SIG-M5 treated with dmso at 0.1 percent for 504 hours (cell line): ENCODE measurements at regions not wholly inside any gene's neighbourhood (a gene's known extent, or its start where the extent isn't known, plus 50 kb on each side); places are given as distances from the start of the nearest gene placed in this dataset.
"Not testable (repeated sequence)": the region's sequence is repeated elsewhere in the genome, so short reads cannot be mapped to it uniquely, and the experiment has no call there.

Experiments
- DNase-seq: peaks from one replicate; lab custom pipeline; 2025; ENCODE audit not compliant: unreplicated experiment; lab: John Stamatoyannopoulos, UW

DNA sequence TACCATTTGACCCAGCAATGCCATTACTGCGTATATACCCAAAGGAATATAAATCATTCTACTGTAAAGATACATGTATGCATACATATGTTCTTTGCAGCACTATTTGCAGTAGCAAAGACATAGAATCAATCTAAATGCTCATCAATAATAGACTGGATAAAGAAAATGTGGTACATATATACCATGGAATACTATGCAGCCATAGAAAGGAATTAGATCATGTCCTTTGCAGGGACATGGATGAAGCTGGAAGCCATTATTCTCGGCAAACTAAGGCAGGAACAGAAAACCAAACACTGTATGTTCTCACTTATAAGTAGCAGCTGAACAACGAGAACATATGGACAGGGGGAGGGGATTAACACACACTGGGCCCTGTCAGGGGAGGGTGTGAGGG is 54.8 kb upstream of the ZNF30 start:
- not testable (repeated sequence) for DNase-seq

DNA sequence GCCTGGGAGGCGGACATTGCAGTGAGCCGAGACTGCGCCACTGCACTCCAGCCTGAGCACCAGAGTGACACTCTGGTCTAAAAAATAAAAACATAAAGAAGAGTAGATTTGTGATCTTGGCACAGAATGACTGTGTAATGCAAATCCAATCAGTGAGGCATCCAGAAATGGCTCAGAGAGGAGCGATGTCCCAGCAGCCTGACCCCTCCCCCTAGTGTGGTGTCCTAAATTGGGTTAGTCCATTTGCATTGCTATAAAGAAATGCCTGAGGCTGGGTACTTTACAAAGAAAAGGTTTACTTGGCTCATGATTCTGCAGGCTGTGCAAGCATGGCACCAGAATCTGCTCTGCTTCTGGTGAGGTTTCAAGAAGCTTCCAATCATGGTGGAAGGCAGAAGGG is 59.1 kb upstream of the ZNF30 start:
- DNase-seq = no peak

DNA sequence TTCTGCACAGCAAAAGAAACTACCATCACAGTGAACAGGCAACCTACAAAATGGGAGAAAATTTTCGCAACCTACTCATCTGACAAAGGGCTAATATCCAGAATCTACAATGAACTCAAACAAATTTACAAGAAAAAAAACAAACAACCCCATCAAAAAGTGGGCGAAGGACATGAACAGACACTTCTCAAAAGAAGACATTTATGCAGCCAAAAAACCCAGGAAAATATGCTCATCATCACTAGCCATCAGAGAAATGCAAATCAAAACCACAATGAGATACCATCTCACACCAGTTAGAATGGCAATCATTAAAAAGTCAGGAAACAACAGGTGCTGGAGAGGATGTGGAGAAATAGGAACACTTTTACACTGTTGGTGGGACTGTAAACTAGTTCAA is 61.5 kb upstream of the ZNF30 start:
- DNase-seq = not testable (repeated sequence)

DNA sequence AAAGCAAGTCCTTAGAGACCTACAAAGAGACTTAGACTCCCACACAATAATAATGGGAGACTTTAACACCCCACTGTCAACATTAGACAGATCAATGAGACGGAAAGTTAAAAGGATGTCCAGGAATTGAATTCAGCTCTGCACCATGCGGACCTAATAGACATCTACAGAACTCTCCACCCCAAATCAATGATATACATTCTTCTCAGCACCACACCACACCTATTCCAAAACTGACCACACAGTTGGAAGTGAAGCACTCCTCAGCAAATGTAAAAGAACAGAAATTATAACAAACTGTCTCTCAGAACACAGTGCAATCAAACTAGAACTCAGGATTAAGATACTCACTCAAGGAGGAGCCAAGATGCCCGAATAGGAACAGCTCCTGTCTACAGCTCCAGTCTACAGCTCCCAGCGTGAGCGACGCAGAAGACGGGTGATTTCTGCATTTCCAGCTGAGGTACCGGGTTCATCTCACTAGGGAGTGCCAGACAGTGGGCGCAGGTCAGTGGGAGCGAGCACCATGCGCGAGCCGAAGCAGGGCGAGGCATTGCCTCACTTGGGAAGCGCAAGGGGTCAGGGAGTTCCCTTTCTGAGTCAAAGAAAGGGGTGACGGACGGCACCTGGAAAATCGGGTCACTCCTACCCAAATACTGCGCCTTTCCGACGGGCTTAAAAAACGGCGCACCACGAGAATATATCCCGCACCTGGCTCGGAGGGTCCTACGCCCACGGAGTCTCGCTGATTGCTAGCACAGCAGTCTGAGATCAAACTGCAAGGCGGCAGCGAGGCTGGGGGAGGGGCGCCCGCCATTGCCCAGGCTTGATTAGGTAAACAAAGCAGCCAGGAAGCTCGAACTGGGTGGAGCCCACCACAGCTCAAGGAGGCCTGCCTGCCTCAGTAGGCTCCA is 66.6 kb upstream of the ZNF30 start:
- not testable (repeated sequence) for DNase-seq

DNA sequence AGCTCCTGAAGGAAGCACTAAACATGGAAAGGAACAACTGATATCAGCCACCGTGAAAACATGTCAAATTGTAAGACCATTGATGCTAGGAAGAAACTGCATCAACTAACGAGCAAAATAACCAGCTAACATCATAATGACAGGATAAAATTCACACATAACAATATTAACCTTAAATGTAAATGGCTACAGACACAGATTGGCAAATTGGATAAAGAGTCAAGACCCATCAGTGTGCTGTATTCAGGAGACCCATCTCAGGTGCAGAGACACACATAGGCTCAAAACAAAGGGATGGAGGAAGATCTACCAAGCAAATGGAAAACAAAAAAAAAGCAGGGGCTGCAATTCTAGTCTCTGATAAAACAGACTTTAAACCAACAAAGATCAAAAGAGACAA is 67.4 kb upstream of the ZNF30 start:
- not testable (repeated sequence) for DNase-seq

DNA sequence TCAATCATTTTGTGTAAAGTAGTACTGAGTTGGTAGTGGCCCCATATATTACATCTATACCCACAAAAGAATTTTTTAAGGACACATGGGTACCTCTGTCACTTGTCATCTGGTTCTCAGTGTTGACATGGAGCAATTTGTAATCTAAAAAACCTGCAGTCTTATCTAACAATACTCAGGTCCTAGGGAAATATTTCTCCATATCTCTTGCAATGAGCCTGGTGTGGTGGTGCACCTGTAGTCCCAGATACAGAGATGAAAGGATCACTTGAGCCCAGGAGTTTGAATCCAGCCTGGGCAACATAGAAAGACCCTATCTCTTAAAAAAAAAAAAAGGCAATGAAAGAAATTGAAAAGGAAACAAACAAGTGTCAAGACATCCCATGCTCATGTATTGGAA is 70.7 kb upstream of the ZNF30 start:
- no peak for DNase-seq

DNA sequence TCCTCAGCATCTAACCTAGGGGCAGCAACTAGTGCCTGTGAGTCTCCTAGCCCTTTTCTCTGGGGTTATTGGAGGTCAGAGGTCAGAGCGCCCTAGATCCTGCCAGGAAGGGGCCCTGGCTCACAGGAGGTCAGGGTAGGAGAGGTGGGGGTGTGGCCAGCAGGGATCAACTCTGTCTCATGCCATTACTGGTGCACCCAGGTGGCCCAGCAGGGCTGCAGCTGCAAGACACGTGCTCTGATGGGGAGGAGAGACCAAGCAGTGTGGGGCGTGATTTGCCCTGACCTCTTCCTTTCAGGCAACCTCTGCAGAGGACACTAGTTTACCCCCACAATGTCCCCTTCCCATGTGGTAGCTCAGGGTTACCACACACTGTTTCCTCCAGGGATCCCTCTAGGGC is 73.3 kb upstream of the ZNF30 start:
- no peak for DNase-seq

DNA sequence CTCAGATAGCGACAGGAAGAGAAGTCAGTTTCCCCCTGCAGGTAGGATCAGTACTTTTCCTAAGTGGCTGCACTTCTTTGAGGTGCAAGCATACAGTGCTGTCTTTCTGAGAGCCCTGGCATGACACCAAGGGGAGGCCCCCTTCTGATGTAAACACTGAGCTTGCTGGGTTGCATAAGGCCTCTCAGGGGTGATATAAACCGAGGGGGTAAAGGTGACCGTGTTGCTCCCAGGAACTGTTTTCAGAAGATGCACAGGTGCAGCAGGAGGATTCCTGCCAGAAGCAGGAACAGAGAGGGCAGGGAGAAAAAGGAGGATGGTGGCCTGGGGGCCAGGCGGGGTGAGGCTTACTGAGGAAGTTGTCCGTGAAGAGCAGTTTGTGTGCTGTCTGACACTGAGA is 74.0 kb upstream of the ZNF30 start:
- DNase-seq = no peak

DNA sequence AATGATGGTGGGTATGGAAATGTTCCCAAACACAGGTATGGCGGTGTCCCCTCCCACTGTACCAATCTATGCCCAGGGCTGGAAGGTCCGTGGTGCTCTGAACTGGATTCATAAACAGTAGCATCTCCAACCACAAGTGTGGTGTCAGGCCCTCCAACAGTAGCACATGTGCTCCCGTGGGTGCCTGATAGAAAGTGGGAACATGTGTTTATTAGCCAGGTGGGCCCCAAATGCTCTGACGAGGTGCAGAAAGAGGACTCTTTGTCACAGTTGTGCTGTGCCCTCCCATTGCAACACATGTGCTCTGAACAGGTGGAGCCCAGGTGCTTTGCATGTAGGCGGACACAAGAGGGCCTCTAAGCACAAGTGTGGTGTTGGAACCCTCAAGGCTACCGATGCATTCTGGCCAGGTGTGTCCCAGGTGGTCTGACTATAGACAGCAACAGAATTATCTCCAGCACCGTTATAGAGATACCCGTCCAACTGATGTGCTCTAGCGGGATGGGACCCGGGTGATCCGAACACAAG is 75.4 kb upstream of the ZNF30 start:
- peak; percentile 10 for DNase-seq

DNA sequence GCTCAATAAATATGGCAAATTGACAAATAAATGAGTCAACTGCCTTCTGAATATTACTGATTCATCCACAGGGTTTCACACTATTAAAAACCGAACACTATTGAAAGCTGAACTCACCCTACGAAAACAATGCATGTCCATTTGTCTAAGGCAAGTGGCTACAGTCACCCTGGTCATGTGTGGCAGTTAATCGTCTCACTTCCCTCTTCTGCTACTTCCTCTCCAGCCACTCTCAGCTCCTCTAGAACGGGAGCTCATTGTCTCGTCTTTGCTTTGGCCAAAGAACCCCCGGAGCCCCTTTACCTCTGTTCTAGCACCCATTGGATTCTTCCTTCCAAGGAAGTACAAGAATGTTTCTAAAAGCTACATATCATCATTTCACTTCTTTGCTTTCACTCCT is 74.4 kb upstream of the ZNF599 start:
- no peak for DNase-seq

DNA sequence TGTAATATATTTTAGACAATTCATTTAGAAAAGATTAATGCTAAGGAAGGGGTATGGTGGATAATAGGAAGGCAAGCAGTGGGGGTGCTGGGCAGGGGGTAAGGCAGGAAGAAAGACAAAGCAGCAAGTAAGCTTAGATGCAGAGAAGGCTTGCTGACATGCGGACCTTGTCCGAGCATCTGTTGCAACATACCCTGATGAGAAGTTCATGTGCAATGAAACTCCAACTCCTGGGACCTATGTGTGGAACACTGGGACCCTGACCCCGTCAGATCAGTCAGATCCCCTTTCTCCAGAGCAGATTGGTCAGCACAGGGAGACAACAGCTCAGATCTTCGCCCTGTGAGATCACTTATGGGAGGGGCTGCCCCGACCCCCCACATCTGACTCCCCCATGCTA is 71.3 kb upstream of the ZNF599 start:
- DNase-seq = no peak

DNA sequence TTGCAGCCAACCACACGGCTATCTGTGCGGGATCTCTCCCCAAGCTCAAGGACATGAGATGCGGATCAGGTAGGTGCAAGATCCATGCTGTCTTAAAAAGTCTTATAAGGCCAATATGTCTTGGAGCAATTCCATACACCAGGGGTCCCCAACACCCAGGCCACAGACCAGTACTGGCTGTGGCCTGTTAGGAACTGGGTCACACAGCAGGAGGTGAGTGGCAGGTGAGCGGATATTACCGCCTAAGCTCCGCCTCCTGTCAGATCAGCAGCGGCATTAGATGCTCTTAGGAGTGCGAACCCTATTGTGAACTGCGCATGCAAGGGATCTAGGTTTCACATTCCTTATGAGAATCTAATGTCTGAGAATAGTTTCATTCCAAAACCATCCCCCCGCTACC is 68.8 kb upstream of the ZNF599 start:
- no peak for DNase-seq

DNA sequence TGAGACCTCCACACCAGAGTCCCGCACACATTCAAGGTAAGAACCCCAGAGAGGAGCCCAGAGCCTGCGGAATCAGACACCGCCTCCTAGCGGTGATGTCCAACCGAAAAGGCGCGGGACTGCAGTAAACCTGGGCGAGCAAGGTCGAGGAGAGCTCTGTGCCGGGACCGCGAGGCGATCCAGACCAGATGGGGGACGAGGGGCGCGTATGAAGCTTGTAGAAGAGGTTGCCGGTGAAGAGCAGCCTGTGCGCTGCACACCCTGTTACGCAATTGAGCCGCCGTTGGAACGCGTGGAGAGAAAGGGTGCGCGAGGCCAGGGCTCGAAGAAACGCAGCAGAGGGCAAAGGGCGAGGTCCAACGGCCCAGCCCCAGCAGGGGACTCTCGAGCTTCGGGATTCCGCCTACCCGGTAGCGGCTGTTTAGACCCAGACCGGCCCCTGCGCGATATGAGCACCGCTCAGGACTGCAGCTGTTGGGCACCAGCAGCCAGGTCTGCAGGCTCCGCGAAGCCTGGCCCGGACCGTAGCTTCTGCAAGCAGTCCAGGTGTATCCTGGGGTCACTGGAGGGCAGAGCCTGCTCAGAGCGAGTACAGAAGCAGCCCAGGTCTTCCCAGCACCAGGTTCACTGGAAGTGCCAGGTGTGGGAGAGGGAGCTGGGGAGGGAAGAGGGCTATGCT is 65.9 kb upstream of the ZNF599 start:
- no peak for DNase-seq

DNA sequence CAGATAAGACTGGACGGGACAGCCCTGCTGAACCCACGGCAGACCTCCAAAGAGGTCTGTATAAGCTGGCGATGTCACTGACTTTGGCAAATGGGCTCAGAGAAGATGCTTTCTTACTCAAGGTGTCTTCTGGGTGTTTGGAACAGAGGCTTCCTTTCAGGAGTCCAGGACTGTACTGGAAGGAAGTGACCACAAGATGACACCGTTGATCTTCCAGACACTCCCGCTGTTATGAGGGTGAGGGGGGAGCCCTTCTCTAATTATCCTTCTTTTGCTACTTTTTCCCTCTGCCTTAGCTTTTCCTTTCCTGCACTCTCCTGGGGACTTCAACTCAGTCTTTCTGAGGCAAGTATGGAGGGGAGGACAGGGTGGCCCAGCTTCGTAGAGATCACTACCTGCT is 65.2 kb upstream of the ZNF599 start:
- DNase-seq = no peak

DNA sequence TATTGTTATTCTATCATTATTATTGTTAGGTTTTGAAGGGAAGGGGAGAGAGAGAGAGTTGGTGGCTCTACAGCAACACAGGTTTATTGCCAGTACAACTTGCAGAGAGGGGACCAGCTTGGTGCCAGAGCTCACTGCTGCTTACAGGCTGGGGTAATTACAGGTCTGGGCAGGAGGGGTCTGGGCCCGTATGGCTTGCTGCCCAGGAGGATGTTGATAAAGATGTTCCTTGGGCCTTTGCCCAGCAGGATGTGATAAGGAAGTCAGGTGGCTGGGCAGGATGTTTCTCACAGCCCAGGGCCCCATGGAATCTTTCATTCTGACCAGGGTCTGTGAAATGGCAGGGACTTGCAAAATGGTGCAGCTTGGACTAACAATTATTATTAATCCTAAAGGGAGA is 64.2 kb upstream of the ZNF599 start:
- no peak for DNase-seq

DNA sequence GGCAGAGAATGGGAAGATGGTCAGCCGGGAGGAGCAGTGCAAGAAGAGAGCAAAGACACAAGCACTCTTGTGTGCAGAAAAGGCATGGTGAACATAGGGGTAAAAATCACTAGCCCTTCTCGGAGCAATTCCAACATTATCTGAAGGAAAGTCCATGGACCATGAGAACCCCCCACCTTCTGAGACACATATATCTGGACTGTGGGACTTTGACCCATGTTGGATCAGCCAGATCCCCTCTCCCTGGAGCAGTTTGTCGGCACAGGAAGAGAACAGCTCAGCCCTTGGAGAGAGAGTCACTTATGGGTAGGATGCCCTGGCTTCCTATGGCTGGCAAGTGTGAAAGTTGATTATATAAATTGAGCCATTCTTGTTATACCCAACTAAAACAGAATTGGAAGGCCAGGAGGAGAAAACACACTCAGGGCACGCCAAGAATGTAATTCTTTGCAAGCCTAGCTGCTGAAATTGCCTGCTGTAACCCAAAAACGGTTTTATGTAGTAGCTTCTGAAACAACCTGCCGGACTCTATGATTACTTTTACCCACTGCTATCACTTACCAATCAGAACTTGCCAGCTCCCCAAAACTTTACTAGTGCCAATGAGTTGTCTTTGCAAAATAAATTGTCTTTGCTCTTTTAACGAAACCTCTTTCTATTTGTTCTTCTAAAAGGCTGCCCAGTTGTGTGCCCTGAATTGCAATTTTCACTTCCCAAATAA is 62.8 kb upstream of the ZNF599 start:
- no peak for DNase-seq

DNA sequence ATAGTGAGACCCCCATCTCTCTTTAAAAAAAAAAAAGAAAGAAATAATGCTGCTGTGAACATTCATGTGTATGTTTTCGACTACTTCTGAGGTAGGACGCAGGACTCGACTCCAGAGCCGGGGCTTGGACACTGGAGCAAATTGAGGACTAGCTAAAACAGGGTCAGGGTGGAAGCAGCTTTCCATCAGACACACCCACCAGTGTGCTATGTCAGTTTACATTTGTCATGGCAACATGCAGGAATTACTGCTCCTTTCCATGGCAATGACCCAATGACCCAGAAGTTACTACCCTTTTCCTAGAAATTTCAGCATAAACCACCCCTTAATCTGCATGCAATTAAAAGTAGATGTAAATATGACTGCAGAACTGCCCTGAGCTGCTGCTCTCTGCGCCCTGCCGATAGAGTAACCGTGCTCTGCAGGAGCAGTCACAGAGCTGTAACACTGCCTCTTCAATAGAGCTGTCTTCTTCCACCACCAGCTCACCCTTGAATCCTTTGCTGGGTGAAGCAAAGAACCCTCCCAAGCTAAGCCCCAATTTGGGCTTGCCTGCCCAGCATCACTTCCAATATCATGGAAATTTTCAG is 61.6 kb upstream of the ZNF599 start:
- no peak for DNase-seq

DNA sequence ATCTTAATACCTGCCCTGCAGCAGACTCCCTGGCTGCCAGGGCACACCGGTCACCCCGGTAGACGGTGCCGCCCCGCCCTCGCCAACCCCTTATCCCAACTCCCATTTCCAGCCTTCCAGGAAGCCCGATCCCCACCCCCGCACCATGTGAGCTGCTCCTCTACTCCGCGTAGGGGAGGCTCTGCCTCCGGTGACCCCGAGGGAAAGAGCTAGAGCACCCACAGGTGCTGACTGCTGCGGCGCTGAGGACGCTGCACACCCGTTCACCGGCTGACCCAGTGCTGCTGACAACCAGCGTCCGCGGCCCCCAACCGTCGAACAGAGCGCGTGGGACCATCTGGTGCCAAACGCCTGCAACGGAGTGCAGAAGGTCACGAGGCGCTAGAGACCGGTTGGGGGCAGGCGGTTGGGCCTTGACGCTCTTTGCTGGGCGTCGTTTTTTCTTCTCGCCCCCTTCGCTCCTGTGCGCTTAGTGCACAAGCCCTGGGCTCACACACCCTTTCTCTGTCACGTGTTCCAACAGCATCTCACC is 59.6 kb upstream of the ZNF599 start:
- no peak for DNase-seq

DNA sequence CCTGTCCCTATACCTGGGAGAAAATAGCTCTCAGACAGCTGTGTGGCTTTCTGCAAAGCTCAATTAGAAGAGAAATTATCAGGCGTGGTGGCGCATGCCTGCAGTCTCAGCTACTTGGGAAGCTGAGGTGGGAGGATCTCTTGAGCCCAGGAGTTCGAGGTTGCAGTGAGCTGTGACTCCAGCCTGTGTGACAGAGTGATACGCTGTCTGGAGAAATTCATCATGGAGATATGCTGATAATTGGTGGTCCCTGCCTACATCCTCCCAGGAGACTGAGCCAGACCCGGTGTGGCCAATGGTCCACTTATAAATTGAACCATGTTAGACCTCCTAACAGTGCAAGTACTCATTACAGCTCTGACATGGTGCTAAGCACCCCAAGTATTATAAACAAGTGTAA is 58.7 kb upstream of the ZNF599 start:
- DNase-seq = no peak

DNA sequence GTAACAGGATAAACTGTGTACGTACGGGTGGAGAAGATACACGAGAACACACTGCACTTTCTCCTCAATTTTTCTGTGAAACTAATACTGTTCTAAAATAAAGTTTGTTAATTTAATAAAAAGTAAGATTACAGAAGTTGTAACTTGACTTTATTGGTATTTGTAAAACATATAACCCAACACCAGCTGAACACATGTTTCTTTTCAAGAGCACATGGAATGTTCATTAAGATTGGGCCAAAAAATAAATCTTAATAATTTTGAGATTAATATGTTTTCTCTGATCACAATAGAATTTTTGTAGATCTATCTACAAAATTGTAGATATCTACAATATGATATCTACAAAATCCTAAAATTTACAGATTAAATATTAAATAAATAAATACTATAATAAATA is 55.1 kb upstream of the ZNF599 start:
- DNase-seq = no peak

DNA sequence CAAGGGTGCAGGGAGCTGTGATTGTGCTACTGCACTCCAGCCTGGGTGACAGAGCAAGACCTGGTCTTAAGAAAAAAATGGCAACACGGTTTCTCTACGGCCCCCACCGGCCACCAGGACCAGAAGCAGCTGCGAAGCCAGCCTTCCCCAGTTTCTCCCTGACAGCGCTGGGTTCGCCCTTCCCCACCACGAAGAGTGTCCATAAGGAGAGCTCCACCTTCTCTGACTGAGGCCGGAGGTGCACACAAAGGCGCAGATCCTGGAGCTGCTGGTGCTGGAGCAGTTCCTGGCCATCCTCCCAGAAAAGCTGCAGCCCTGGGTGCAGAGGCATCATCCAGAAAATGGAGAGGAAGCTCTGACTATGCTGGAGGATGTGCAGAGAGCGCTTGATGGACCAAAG is 52.2 kb upstream of the ZNF599 start:
- no peak for DNase-seq
